ENCODE measurements at regions not wholly inside any gene's neighbourhood (a gene's known extent, or its start where the extent isn't known, plus 50 kb on each side); places are given as distances from the start of the nearest gene placed in this dataset.

DNA sequence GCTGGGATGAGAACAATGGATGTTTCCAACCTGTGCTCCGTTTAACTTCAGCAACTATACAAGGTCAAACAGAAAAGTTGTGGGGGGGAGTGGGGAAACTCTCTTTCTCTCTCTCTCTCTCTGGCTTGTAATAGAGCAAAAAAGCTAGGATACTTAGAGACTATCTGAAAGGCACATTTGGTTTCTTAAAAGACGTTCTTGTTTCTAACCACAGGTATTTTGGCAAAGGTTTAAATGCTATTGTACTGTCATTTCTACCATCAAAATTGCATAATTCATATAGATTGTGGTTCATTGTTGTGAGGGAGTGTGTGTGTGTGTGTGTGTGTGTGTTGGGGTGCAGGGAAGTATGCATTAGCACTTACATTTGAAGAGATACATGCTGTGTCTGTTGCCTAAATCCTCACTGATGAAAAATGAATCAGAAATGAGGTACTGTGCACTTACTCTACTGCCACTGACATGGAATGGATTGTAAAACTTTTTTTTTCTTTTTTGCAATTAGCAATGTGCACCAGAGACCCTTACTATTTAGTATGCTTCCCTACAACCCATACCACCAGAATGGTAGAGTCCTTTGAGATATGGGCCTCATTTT, 841.0 kb upstream of the PIK3C3 start:
- TF ChIP-seq, protein P1, sequence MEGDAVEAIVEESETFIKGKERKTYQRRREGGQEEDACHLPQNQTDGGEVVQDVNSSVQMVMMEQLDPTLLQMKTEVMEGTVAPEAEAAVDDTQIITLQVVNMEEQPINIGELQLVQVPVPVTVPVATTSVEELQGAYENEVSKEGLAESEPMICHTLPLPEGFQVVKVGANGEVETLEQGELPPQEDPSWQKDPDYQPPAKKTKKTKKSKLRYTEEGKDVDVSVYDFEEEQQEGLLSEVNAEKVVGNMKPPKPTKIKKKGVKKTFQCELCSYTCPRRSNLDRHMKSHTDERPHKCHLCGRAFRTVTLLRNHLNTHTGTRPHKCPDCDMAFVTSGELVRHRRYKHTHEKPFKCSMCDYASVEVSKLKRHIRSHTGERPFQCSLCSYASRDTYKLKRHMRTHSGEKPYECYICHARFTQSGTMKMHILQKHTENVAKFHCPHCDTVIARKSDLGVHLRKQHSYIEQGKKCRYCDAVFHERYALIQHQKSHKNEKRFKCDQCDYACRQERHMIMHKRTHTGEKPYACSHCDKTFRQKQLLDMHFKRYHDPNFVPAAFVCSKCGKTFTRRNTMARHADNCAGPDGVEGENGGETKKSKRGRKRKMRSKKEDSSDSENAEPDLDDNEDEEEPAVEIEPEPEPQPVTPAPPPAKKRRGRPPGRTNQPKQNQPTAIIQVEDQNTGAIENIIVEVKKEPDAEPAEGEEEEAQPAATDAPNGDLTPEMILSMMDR (conservative IDR thresholded peaks at IDR 0.05; ENCODE audit: low read length): no peak
- no peak for TF ChIP-seq EZH2phosphoT487 (IDR thresholded peaks at IDR 0.05; ENCODE audit: borderline replicate concordance, low read depth, low read length)
